HuH-7 (cell line): ENCODE measurements at regions not wholly inside any gene's neighbourhood (a gene's known extent, or its start where the extent isn't known, plus 50 kb on each side); places are given as distances from the start of the nearest gene placed in this dataset.
"Not testable (repeated sequence)": the region's sequence is repeated elsewhere in the genome, so short reads cannot be mapped to it uniquely, and the experiment has no call there.

ENCODE experiments used
- DNase-seq: peaks from one replicate; pipeline ENCODE4 v3.0.0; 2011; ENCODE audit warnings: low spot score

- no peak for DNase-seq
Observed at GRCh38 chr1:83509301-83509781, 489.6 kb downstream of the TTLL7 start.

GRCh38 chr1:83508485-83509151 is 490.3 kb downstream of the TTLL7 start:
- DNase-seq: no peak

DNA sequence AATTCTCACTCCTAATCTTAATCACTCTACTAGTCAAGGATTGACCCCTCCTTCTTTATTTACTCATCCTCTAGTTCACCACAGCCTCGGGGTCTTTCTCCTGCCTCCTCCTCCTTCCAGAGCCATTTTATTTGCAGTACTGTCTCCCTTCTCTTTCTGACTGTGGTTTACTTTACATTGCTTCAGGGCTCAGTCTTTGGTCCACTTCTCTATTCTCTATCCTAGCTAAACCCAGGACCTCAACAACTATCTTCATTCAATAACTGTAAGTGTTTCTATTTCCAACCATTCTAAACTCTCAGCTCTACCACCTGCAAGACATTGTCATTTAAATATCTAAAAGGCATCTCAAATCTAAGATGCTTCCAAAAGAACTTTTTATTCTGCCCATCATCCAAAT is 493.8 kb downstream of the TTLL7 start:
- no peak for DNase-seq

DNA sequence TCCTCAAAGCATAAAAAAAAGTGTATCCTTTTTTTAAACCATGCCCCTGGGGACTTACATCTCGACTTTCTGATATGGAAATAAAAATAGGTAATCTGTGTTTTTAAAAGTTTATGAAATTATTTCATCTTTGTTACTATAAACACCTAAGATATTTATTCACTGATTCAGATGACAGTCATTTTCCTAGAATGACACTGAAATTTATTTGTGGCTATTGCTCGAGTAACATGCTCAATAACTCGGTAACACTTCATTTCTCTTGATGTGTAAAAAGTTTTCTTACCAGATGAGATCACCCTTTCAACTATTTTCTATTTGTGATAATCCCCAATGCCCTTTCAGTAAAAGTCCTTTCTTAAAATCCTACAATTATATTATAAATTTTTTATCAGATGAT is 495.8 kb downstream of the TTLL7 start:
- no peak for DNase-seq

DNA sequence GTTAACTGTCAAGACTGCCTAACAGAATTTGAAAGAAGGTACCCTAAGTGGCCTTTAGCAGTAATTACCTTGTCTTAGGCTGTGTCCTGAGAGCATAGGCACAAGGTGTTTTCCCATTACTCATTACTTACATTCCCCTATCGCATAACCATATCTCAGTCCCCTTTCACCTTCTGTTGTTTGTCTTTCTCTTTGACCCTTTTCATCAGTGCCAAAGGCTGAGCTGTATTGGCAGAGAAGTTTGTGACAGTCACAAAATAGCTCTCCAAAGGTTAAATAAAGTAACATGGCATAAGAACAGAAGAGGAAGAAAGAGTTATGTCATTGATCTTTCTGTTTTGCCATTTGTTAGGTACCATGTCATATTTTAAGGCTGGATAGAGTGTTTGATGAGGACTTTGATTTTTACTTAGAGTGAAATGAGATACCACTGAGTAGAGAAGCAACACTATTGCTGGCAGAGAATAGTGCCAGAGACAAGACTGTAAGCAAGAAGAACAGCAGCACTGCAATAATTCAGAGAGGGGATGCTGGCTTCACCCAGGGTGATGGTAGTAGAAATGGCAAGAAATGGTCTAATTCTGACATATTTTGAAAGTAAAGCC is 497.8 kb downstream of the TTLL7 start:
- DNase-seq: no peak

GRCh38 chr1:83500531-83500930 is 498.4 kb downstream of the TTLL7 start:
- no peak for DNase-seq

- no peak for DNase-seq
Observed at GRCh38 chr1:83499998-83500397, 498.9 kb downstream of the TTLL7 start.

GRCh38 chr1:83497563-83497962 is 501.4 kb downstream of the TTLL7 start:
- no peak for DNase-seq

- no peak for DNase-seq
Observed at GRCh38 chr1:83495560-83495959, 503.4 kb downstream of the TTLL7 start.

DNA sequence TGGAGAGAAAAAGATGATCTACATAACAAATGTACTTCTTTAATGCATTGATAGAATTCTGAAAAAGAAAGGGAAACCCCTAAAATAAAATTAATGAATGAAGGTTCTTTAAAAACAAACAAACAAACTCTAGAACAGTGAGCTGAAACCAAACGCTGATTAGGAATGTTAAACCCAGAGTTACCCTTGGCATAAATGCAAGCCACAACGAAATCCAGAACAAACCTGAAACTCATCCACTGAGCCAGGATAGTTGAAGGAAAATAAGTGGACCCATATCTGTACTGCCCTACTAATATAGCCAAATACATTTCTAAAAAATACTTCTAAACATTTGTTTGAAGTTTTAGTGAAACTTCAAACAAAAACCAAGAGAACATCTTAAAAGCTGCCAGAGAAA is 505.3 kb downstream of the TTLL7 start:
- DNase-seq: no peak

GRCh38 chr1:83491930-83492329 is 507.0 kb downstream of the TTLL7 start:
- no peak for DNase-seq

DNA sequence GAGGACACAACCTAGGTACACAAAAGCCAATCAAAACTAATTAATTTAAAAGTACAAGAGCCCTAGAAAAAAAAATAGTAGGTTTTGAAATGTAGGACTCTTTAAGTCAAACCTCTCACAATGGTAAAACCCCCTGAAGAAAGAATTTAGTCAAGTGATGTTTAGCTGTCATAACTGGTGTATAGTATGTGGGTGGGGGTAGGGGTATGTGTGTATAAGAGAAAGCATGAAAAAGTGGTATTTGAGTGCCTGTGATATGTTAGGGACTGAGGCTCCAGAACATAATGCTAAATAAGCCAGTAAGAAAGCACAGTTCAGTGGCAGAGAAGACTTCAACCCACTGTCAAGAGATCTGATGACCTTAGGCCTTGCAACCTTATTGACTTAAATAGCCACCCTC is 507.9 kb downstream of the TTLL7 start:
- no peak for DNase-seq

GRCh38 chr1:83488105-83488504 is 510.8 kb downstream of the TTLL7 start:
- DNase-seq: not testable (repeated sequence)

GRCh38 chr1:83487460-83487859 is 511.5 kb downstream of the TTLL7 start:
- DNase-seq: not testable (repeated sequence)

DNA sequence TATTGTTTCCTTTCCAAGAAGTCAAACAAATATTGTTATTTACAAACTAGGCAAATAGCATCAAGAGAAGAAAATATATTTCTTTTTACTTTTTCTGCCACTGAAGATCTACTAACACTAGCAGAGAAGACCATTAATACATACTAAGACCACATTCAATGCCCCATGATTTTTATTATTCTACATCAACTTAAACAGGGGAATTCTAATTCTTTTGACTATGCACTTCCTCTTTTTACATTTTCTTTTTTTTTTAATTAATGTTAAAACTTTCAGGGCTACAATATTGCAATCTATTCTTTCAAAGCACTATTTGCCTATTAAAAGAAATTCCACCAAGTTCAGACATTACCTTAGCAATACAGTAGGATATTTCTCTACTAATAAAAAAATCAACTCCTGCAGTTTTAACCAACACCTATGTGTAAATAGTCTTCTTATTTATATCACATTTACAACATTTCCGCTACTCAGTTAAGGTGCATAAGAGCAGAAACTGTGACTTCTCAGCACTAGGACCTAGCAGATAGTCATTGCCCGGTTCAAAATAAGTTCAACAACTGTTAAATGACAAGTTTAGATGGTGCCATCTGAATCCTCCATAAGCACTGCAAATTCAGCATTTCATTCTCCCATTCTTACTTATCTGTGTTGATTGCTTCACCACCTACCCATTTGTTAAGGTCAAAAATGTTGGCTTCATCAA is 513.5 kb downstream of the TTLL7 start:
- DNase-seq: not testable (repeated sequence)

GRCh38 chr1:83481284-83481683 is 517.6 kb downstream of the TTLL7 start:
- DNase-seq: not testable (repeated sequence)

DNA sequence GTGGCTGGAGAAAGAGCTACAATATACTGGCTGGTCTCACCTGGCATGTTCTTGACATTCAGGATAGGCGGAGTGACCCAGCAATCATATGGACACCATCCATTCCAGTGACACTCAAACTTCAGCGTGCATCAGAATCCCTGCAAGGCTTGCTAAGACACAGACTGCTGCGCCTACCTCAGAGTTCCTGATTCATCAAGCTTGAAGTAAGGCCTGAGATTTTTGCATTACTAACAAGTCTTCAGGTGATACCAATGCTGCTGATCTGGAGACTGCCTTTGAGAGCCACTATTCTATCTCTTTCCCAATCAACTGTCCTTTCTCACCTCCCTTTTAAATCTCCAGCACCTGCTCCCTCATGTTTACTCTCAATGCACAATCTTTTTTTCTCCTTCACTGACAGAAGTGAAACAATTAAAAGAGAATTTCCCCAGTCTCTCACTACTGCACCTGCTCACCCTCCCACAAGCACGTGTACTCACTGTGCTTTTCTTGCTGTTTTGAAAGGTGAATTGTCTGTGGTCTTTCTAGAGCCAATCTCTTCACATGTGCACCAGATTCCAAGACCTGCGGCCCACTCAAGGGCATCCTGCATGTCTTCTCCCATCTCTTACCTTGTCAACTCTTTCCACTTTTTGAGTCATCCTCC is 519.2 kb downstream of the TTLL7 start:
- not testable (repeated sequence) for DNase-seq

DNA sequence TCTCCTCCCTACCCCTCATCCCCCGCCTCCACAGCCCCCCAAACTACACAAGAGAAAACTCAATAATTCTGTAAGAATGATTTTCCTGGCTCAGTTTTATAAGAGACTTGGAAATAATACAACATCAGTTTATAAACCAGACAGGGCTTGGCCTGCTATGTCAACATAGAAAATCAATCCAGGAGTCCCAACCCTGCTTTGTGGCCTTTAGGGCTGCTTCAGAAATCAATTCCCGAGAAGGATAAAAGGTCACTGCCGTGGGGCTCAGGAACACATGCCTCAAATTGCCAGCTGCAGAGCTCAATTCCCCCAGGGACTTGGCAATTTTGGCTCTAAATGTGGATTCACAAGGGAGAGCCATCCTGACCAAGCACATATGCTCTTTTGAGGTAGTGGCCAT is 520.8 kb downstream of the TTLL7 start:
- DNase-seq: not testable (repeated sequence)

DNA sequence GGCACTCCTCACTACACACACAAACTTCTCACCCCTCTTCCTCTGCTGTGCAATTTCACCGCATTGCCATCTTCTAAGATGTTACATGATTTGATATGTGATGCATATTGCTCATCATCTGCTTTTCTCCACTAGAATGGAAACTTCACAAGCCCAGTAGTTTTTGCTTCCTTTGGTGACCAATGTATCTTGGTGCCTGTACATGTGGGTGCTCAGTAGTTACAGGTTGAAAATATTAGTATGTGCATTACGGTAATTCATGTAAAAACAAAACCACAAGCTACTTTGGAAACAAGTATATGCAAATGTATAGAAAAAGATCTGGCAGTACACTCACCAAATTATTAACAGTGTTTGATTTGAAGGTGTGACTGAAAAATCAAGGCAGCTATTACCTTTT is 522.4 kb downstream of the TTLL7 start:
- not testable (repeated sequence) for DNase-seq

DNA sequence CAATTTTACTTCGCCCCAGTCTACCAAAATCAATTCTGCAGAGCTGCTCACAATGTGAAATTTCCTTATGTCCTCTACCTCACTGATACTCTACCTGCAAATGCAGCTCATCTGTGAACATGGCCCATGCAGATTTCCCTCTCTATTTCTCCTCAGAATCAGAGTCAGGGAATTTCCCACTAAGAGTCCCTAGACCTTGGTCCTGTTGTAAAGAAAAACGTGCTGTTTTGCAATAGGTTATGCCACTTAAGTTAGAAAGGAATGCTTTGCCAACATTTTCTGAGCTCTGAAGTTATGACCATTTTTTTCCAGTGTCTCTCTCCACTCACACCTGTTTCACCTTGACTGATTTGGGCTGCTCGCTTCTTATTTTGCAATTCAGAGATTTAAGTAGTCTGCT is 524.0 kb downstream of the TTLL7 start:
- not testable (repeated sequence) for DNase-seq

DNA sequence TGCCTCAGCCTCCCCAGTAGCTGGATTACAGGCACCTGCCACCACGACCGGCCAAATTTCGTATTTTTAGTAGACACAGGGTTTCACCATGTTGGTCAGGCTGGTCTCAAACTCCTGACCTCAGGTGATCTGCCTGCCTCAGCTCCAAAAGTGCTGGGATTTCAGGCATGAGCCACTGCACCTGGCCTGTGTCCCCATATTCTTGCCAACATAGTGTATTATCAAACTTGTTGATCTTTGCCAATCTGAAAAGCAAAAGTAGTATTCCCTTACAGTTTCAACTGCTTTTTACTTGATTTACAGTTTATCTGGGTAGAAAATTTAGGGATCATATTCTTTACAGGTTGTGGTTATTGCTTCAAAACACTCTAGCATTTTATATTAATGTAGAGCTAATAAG is 524.9 kb downstream of the TTLL7 start:
- DNase-seq: not testable (repeated sequence)

DNA sequence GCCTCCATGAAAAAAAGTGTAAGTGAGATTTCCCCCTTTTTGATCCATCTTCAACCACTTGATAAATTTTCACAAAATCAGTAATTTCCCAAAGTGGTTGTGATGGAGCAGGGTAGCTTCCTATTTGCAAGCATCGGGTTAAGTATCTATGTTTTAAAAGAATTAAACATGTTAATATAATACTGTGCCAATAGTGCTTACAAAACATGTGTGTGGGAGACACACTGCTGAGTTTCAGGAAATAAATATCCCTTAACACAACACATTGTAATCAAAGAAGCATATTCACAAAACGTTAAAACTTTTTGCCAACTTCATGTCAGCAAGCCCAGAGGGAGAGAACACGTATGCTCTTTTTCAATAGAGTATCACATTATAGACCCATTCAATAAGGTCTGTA is 526.9 kb downstream of the TTLL7 start:
- not testable (repeated sequence) for DNase-seq

- DNase-seq: not testable (repeated sequence)
Observed at GRCh38 chr1:83471272-83471671, 527.7 kb downstream of the TTLL7 start.
